ENCODE measurements at regions not wholly inside any gene's neighbourhood (a gene's known extent, or its start where the extent isn't known, plus 50 kb on each side); places are given as distances from the start of the nearest gene placed in this dataset.

GRCh38 chr3:3241596-3241995, 62.1 kb upstream of the CRBN start:
- DNase-seq (ENCODE audit: low spot score) = no peak
- H3K27ac Mint-ChIP-seq (ENCODE audit: unreplicated experiment) = no peak overlapping the region
- H3K27me3 Mint-ChIP-seq (ENCODE audit: low read depth) = peaks cover 4% of the 10 kb centered on the region
- H3K4me1 Mint-ChIP-seq (ENCODE audit: low read depth) = no peaks in the 10 kb centered on the region
- H3K36me3 Mint-ChIP-seq (ENCODE audit: low read depth) = no peaks in the 10 kb centered on the region
- peaks cover 3% of the 10 kb centered on the region for H3K9me3 Mint-ChIP-seq (ENCODE audit: low read depth)
- H3K4me3 Mint-ChIP-seq (ENCODE audit: unreplicated experiment) = no peak overlapping the region
- TF ChIP-seq CTCF (IDR thresholded peaks at IDR 0.05) = no peak

GRCh38 chr3:3240986-3241385, 61.5 kb upstream of the CRBN start:
- no peaks in the 10 kb centered on the region for H3K4me1 Mint-ChIP-seq (ENCODE audit: low read depth)
- H3K4me3 Mint-ChIP-seq (ENCODE audit: unreplicated experiment) = no peak overlapping the region
- no peak for DNase-seq (ENCODE audit: low spot score)
- peaks cover 2% of the 10 kb centered on the region for H3K27me3 Mint-ChIP-seq (ENCODE audit: low read depth)
- no peaks in the 10 kb centered on the region for H3K36me3 Mint-ChIP-seq (ENCODE audit: low read depth)
- no peak for TF ChIP-seq CTCF (IDR thresholded peaks at IDR 0.05)
- H3K27ac Mint-ChIP-seq (ENCODE audit: unreplicated experiment) = no peak overlapping the region
- peaks cover 3% of the 10 kb centered on the region for H3K9me3 Mint-ChIP-seq (ENCODE audit: low read depth)

GRCh38 chr3:3237979-3238378, 58.5 kb upstream of the CRBN start:
- Mint-ChIP-seq H3K4me3 (ENCODE audit: unreplicated experiment) (no peak overlapping the region), H3K27me3 (ENCODE audit: low read depth) (no peaks in the 10 kb centered on the region), H3K27ac (ENCODE audit: unreplicated experiment) (no peak overlapping the region), H3K4me1 (ENCODE audit: low read depth) (no peaks in the 10 kb centered on the region), H3K9me3 (ENCODE audit: low read depth) (no peaks in the 10 kb centered on the region), H3K36me3 (ENCODE audit: low read depth) (no peaks in the 10 kb centered on the region)
- TF ChIP-seq CTCF (IDR thresholded peaks at IDR 0.05) = no peak
- no peak for DNase-seq (ENCODE audit: low spot score)

- Mint-ChIP-seq H3K27me3 (ENCODE audit: low read depth) (no peaks in the 10 kb centered on the region), H3K4me3 (ENCODE audit: unreplicated experiment) (no peak overlapping the region), H3K36me3 (ENCODE audit: low read depth) (no peaks in the 10 kb centered on the region), H3K9me3 (ENCODE audit: low read depth) (peaks cover 7% of the 10 kb centered on the region), H3K27ac (ENCODE audit: unreplicated experiment) (no peak overlapping the region), H3K4me1 (ENCODE audit: low read depth) (no peaks in the 10 kb centered on the region)
- TF ChIP-seq CTCF (IDR thresholded peaks at IDR 0.05) = no peak
- DNase-seq (ENCODE audit: low spot score) = no peak
Observed at GRCh38 chr3:3232251-3232650, 52.8 kb upstream of the CRBN start.

Data from chondrocyte (in vitro differentiated cells).